Neural progenitor cell (in vitro differentiated cells): ENCODE measurements at regions not wholly inside any gene's neighbourhood (a gene's known extent, or its start where the extent isn't known, plus 50 kb on each side); places are given as distances from the start of the nearest gene placed in this dataset.

Experiments used
- DNase-seq: peaks from one replicate; pipeline ENCODE4 v3.0.0-alpha.2; 2016; ENCODE audit warnings: low spot score
- H2AFZ ChIP-seq: fragments of 200-600 bp; sonication (generic); replicated peaks from 2 replicates; pipeline ENCODE4 v1.6.1; 2016; ENCODE audit warnings: antibody characterized with exemption
- H3F3A ChIP-seq: fragments of 200-600 bp; sonication (generic); 2 replicates; pipeline ENCODE4 v1.6.1; 2016; ENCODE audit warnings: antibody characterized with exemption, low read depth
- H3K27ac ChIP-seq: fragments of 200-600 bp; sonication (generic); 2 replicates; pipeline ENCODE4 v1.5.1; 2016; ENCODE audit warnings: mild to moderate bottlenecking
- H3K27me3 ChIP-seq: fragments of 200-600 bp; sonication (generic); 2 replicates; pipeline ENCODE4 v1.6.1; 2016; ENCODE audit warnings: mild to moderate bottlenecking, moderate library complexity
- H3K36me3 ChIP-seq: fragments of 200-600 bp; sonication (generic); 2 replicates; pipeline ENCODE4 v1.5.1; 2016
- H3K4me1 ChIP-seq: fragments of 200-600 bp; sonication (generic); 2 replicates; pipeline ENCODE4 v1.6.1; 2016; ENCODE audit warnings: mixed run types
- H3K4me2 ChIP-seq: fragments of 200-600 bp; sonication (generic); 2 replicates; pipeline ENCODE4 v1.6.1; 2016
- H3K4me3 ChIP-seq: fragments of 200-600 bp; sonication (generic); 2 replicates; pipeline ENCODE4 v1.5.1; 2016
- H3K79me2 ChIP-seq: fragments of 200-600 bp; sonication (generic); 2 replicates; pipeline ENCODE4 v1.6.1; 2016; ENCODE audit warnings: low read depth
- H3K9ac ChIP-seq: fragments of 200-600 bp; sonication (generic); 2 replicates; pipeline ENCODE4 v1.6.1; 2016
- H3K9me3 ChIP-seq: fragments of 200-600 bp; sonication (generic); 2 replicates; pipeline ENCODE4 v1.5.1; 2016; ENCODE audit warnings: low read depth
- H4K20me1 ChIP-seq: fragments of 200-600 bp; sonication (generic); 2 replicates; pipeline ENCODE4 v1.6.1; 2016; ENCODE audit warnings: low read depth
- H3K27ac Mint-ChIP-seq: 3 replicates; pipeline ENCODE4 v1.8.0; 2021; ENCODE audit warnings: mixed read lengths
- H3K27me3 Mint-ChIP-seq: 2 replicates; pipeline ENCODE4 v1.8.0; 2022; ENCODE audit warnings: low read depth, mild to moderate bottlenecking, inconsistent platforms, moderate library complexity, mixed read lengths; ENCODE audit not compliant: insufficient read depth
- H3K36me3 Mint-ChIP-seq: 3 replicates; pipeline ENCODE4 v1.8.0; 2021; ENCODE audit warnings: mixed read lengths
- H3K4me1 Mint-ChIP-seq: 3 replicates; pipeline ENCODE4 v1.8.0; 2021; ENCODE audit warnings: mixed read lengths
- H3K4me3 Mint-ChIP-seq: 3 replicates; pipeline ENCODE4 v1.8.0; 2021; ENCODE audit warnings: mild to moderate bottlenecking, moderate library complexity, mixed read lengths
- H3K9me3 Mint-ChIP-seq: 3 replicates; pipeline ENCODE4 v1.8.0; 2020; ENCODE audit warnings: mixed read lengths
- CTCF ChIP-seq: fragments of 200-600 bp; sonication (generic); IDR thresholded peaks from 2 replicates; pipeline ENCODE4 v1.5.1; 2017; ENCODE audit warnings: antibody characterized with exemption, mild to moderate bottlenecking
- EZH2 ChIP-seq: fragments of 200-600 bp; sonication (generic); IDR thresholded peaks from 2 replicates; pipeline ENCODE4 v1.6.1; 2017; ENCODE audit warnings: antibody characterized with exemption, mild to moderate bottlenecking, moderate library complexity
- EZH2phosphoT487 ChIP-seq: fragments of 200-600 bp; sonication (generic); IDR thresholded peaks from 2 replicates; pipeline ENCODE4 v1.6.1; 2017; ENCODE audit warnings: antibody characterized with exemption

- Mint-ChIP-seq H3K27ac (no peak overlapping the region), H3K27me3 (peaks cover 2% of the 10 kb centered on the region), H3K36me3 (no peaks in the 10 kb centered on the region), H3K9me3 (peaks cover 8% of the 10 kb centered on the region), H3K4me1 (peaks cover 12% of the 10 kb centered on the region), H3K4me3 (no peak overlapping the region)
- Histone ChIP-seq H4K20me1 (no peaks in the 10 kb centered on the region), H2AFZ (no peak overlapping the region), H3K4me2 (no peak overlapping the region), H3K4me3 (no peak overlapping the region), H3K79me2 (no peaks in the 10 kb centered on the region), H3K27ac (no peak overlapping the region), H3K9ac (no peak overlapping the region), H3K27me3 (no peaks in the 10 kb centered on the region), H3F3A (no peaks in the 10 kb centered on the region), H3K4me1 (no peaks in the 10 kb centered on the region), H3K9me3 (no peaks in the 10 kb centered on the region), H3K36me3 (no peaks in the 10 kb centered on the region)
- no peak for DNase-seq
- no peak for TF ChIP-seq CTCF
- TF ChIP-seq EZH2phosphoT487, result no peak
- TF ChIP-seq EZH2, result no peak
These were observed 242.6 kb downstream of the NDFIP2 start for GRCh38 chr13:79723519-79724024.

- H3K4me1 Mint-ChIP-seq, result peaks cover 12% of the 10 kb centered on the region
- Histone ChIP-seq H3K27ac (no peak overlapping the region), H3K4me2 (no peak overlapping the region), H3K79me2 (no peaks in the 10 kb centered on the region), H3K4me3 (no peak overlapping the region), H2AFZ (no peak overlapping the region), H3K9me3 (no peaks in the 10 kb centered on the region), H3K4me1 (no peaks in the 10 kb centered on the region), H3K27me3 (no peaks in the 10 kb centered on the region), H3F3A (no peaks in the 10 kb centered on the region), H3K9ac (no peak overlapping the region), H3K36me3 (no peaks in the 10 kb centered on the region), H4K20me1 (no peaks in the 10 kb centered on the region)
- DNase-seq, result no peak
- TF ChIP-seq EZH2phosphoT487 (no peak), EZH2 (no peak), CTCF (no peak)
- H3K27ac Mint-ChIP-seq, result no peak overlapping the region
- H3K4me3 Mint-ChIP-seq, result no peak overlapping the region
- H3K36me3 Mint-ChIP-seq, result no peaks in the 10 kb centered on the region
- H3K27me3 Mint-ChIP-seq, result peaks cover 5% of the 10 kb centered on the region
- peaks cover 3% of the 10 kb centered on the region for H3K9me3 Mint-ChIP-seq
These were observed 242.0 kb downstream of the NDFIP2 start for GRCh38 chr13:79722885-79723445.

GRCh38 chr13:79716191-79716590 is 235.2 kb downstream of the NDFIP2 start:
- Histone ChIP-seq H3K79me2 (no peaks in the 10 kb centered on the region), H3F3A (no peaks in the 10 kb centered on the region), H3K9ac (no peak overlapping the region), H3K4me2 (no peak overlapping the region), H2AFZ (no peak overlapping the region), H4K20me1 (no peaks in the 10 kb centered on the region), H3K9me3 (no peaks in the 10 kb centered on the region), H3K27me3 (no peaks in the 10 kb centered on the region), H3K27ac (no peak overlapping the region), H3K36me3 (no peaks in the 10 kb centered on the region), H3K4me3 (no peak overlapping the region), H3K4me1 (no peaks in the 10 kb centered on the region)
- Mint-ChIP-seq H3K9me3 (peaks cover 3% of the 10 kb centered on the region), H3K36me3 (peaks cover 3% of the 10 kb centered on the region), H3K4me3 (no peak overlapping the region), H3K27ac (no peak overlapping the region), H3K27me3 (peaks cover 7% of the 10 kb centered on the region), H3K4me1 (no peaks in the 10 kb centered on the region)
- no peak for TF ChIP-seq CTCF
- no peak for TF ChIP-seq EZH2phosphoT487
- no peak for DNase-seq
